H1 (cell line): ENCODE measurements at regions not wholly inside any gene's neighbourhood (a gene's known extent, or its start where the extent isn't known, plus 50 kb on each side); places are given as distances from the start of the nearest gene placed in this dataset.

ENCODE experiments used
- CTCF ChIA-PET: fragments of 300-600 bp; sonication (Branson Sonifier 250); formaldehyde crosslinking; loops from one replicate; lab custom pipeline; 2021; ENCODE audit not compliant: partially characterized antibody; lab: Charles Lee
- POLR2A ChIA-PET: fragments of 300-600 bp; sonication (Branson Sonifier 250); formaldehyde crosslinking; loops from one replicate; lab custom pipeline; 2021; ENCODE audit warnings: inconsistent platforms; ENCODE audit not compliant: partially characterized antibody; lab: Charles Lee
- DNase-seq, 2 experiments: peaks; one replicate each; pipeline versions ENCODE4 v3.0.0 to v3.0.0-alpha.2; 2010 to 2022; ENCODE audit warnings: low spot score in 2 of 2, low read depth in 1 of 2, mixed read lengths in 1 of 2
- FAIRE-seq: peaks from 2 replicates; lab custom pipeline; 2011; peaks lifted over from hg19 to GRCh38; lab: Jason Lieb, UNC
- H2AFZ ChIP-seq: 2 replicates; pipeline ENCODE4 v1.8.1; 2012; ENCODE audit warnings: low read length, inconsistent platforms
- H2AK5ac ChIP-seq: 2 replicates; pipeline ENCODE4 v1.6.1; 2013; ENCODE audit warnings: low read depth, low read length
- H2BK120ac ChIP-seq: replicated peaks from 2 replicates; pipeline ENCODE3; 2013; ENCODE audit warnings: low read depth, low read length, inconsistent platforms
- H2BK12ac ChIP-seq: 2 replicates; pipeline ENCODE4 v1.6.1; 2013; ENCODE audit warnings: low read depth, low read length
- H2BK15ac ChIP-seq: 2 replicates; pipeline ENCODE4 v1.6.1; 2013; ENCODE audit warnings: low read length
- H2BK20ac ChIP-seq: 2 replicates; pipeline ENCODE4 v1.6.1; 2013; ENCODE audit warnings: low read length
- H2BK5ac ChIP-seq: 2 replicates; pipeline ENCODE4 v1.6.1; 2013; ENCODE audit warnings: low read depth, low read length
- H3K14ac ChIP-seq: 2 replicates; pipeline ENCODE4 v1.6.1; 2013; ENCODE audit warnings: inconsistent platforms; ENCODE audit not compliant: insufficient read length
- H3K18ac ChIP-seq: 2 replicates; pipeline ENCODE4 v1.6.1; 2013; ENCODE audit warnings: low read length; ENCODE audit errors: extremely low read depth
- H3K23ac ChIP-seq: 2 replicates; pipeline ENCODE4 v1.6.1; 2013; ENCODE audit warnings: inconsistent platforms; ENCODE audit not compliant: insufficient read length
- H3K23me2 ChIP-seq: 2 replicates; pipeline ENCODE4 v1.6.1; 2013; ENCODE audit warnings: low read depth, low read length
- H3K27ac ChIP-seq: 2 replicates; pipeline ENCODE4 v1.6.1; 2011; ENCODE audit warnings: low read depth, low read length, inconsistent platforms
- H3K27me3 ChIP-seq, 4 experiments: replicated peaks in 1 of 4; 1 replicate in 1 of 4; 2 replicates in 3 of 4; pipeline versions ENCODE4 v1.6.1 to v1.8.1; 2011 to 2013; ENCODE audit warnings: low read length in 3 of 4, mild to moderate bottlenecking in 3 of 4, inconsistent platforms in 2 of 4, mixed read lengths in 2 of 4, moderate library complexity in 1 of 4; ENCODE audit not compliant: control insufficient read depth in 3 of 4, insufficient read depth in 3 of 4; ENCODE audit errors: extremely low read depth in 1 of 4
- H3K36me3 ChIP-seq, 4 experiments: 2 replicates each; pipeline versions ENCODE4 v1.6.1 to v1.8.1; 2011 to 2013; ENCODE audit warnings: mild to moderate bottlenecking in 4 of 4, low read length in 3 of 4, moderate library complexity in 2 of 4, control low read depth in 1 of 4, inconsistent platforms in 1 of 4; ENCODE audit not compliant: insufficient read depth in 4 of 4, control insufficient read depth in 2 of 4
- H3K4ac ChIP-seq: replicated peaks from 2 replicates; pipeline ENCODE3; 2013; ENCODE audit warnings: low read length, low read depth, mixed read lengths, inconsistent platforms; ENCODE audit not compliant: insufficient read length
- H3K4me1 ChIP-seq, 4 experiments: replicated peaks in 1 of 4; 1 replicate in 1 of 4; 2 replicates in 3 of 4; pipeline versions ENCODE4 v1.6.1 to v1.8.1; 2011 to 2013; ENCODE audit warnings: low read length in 3 of 4, inconsistent platforms in 2 of 4, mixed read lengths in 1 of 4; ENCODE audit not compliant: insufficient read depth in 4 of 4, control insufficient read depth in 3 of 4
- H3K4me2 ChIP-seq, 2 experiments: 2 replicates each; pipeline versions ENCODE4 v1.6.1 to v1.8.1; 2011 to 2013; ENCODE audit warnings: low read depth in 2 of 2, low read length in 2 of 2, control low read depth in 1 of 2, inconsistent platforms in 1 of 2, mild to moderate bottlenecking in 1 of 2; ENCODE audit not compliant: insufficient read depth in 1 of 2
- H3K4me3 ChIP-seq, 4 experiments: fragments of 200-600, 300-600 bp in 1 of 4; sonication (generic), shearing (Covaris generic), sonication (Bioruptor Twin) in 1 of 4; 2 replicates each; pipeline versions ENCODE4 v1.5.1 to v1.8.1; 2011 to 2016; ENCODE audit warnings: low read length in 4 of 4, low read depth in 3 of 4, control low read depth in 2 of 4, inconsistent platforms in 2 of 4, mild to moderate bottlenecking in 2 of 4, mixed read lengths in 1 of 4, moderate library complexity in 1 of 4; ENCODE audit not compliant: insufficient read depth in 2 of 4; ENCODE audit errors: extremely low read depth in 1 of 4
- H3K56ac ChIP-seq: replicated peaks from 2 replicates; pipeline ENCODE3; 2013; ENCODE audit warnings: low read depth, mild to moderate bottlenecking, mixed read lengths, low read length, inconsistent platforms; ENCODE audit not compliant: insufficient read length
- H3K79me1 ChIP-seq: 2 replicates; pipeline ENCODE4 v1.6.1; 2013; ENCODE audit warnings: low read depth, low read length, control low read depth
- H3K79me2 ChIP-seq, 2 experiments: 2 replicates each; pipeline versions ENCODE4 v1.6.1 to v1.8.1; 2012 to 2013; ENCODE audit warnings: low read length in 2 of 2, mild to moderate bottlenecking in 2 of 2, inconsistent platforms in 1 of 2; ENCODE audit not compliant: insufficient read depth in 2 of 2, control insufficient read depth in 1 of 2
- H3K9ac ChIP-seq, 4 experiments: replicated peaks in 1 of 4; 1 replicate in 1 of 4; 2 replicates in 3 of 4; pipeline versions ENCODE4 v1.6.1 to v1.8.1; 2011 to 2013; ENCODE audit warnings: low read depth in 3 of 4, low read length in 3 of 4, control low read depth in 2 of 4, mild to moderate bottlenecking in 2 of 4, moderate library complexity in 2 of 4, inconsistent platforms in 1 of 4; ENCODE audit errors: extremely low read depth in 1 of 4
- H3K9me3 ChIP-seq, 2 experiments: 2 replicates each; pipeline versions ENCODE4 v1.6.1 to v1.8.1; 2012 to 2013; ENCODE audit warnings: mild to moderate bottlenecking in 2 of 2, moderate library complexity in 2 of 2, control low read depth in 1 of 2, inconsistent platforms in 1 of 2, low read depth in 1 of 2, low read length in 1 of 2, mixed read lengths in 1 of 2; ENCODE audit not compliant: insufficient read depth in 2 of 2
- H4K20me1 ChIP-seq, 2 experiments: replicated peaks in 1 of 2; 2 replicates each; pipeline versions ENCODE3 to v1.8.1; 2011 to 2013; ENCODE audit warnings: inconsistent platforms in 2 of 2, low read length in 2 of 2, mild to moderate bottlenecking in 1 of 2; ENCODE audit not compliant: insufficient read depth in 2 of 2, control insufficient read depth in 1 of 2
- H4K5ac ChIP-seq: 2 replicates; pipeline ENCODE4 v1.6.1; 2013; ENCODE audit warnings: low read length, low read depth, mixed read lengths, inconsistent platforms; ENCODE audit not compliant: insufficient read length
- H4K8ac ChIP-seq: 2 replicates; pipeline ENCODE4 v1.8.0; 2013; ENCODE audit warnings: mild to moderate bottlenecking, moderate library complexity, low read length, inconsistent platforms; ENCODE audit not compliant: insufficient read depth; ENCODE audit errors: extremely low read depth
- H4K91ac ChIP-seq: replicated peaks from 2 replicates; pipeline ENCODE3; 2013; ENCODE audit warnings: low read length, mixed read lengths, inconsistent platforms; ENCODE audit not compliant: insufficient read length
- ASH2L ChIP-seq: fragments of 200-600, 300-600 bp; sonication (generic); IDR thresholded peaks from one replicate; pipeline ENCODE4 v1.7.1; 2017; ENCODE audit warnings: low read length
- BCL11A ChIP-seq, 2 experiments: IDR thresholded peaks; one replicate each; pipeline ENCODE4 v1.6.1; 2011; ENCODE audit warnings: low read depth in 2 of 2, low read length in 2 of 2, mild to moderate bottlenecking in 2 of 2
- CBX5 ChIP-seq: fragments of 300-800, 300-1000 bp; sonication (generic); IDR thresholded peaks from 2 replicates; pipeline ENCODE4 v1.7.1; 2016; ENCODE audit warnings: antibody characterized with exemption, low read length, low read depth
- EZH2 ChIP-seq: fragments of 200-600 bp; sonication (generic); IDR thresholded peaks from 2 replicates; pipeline ENCODE4 v1.7.1; 2012; ENCODE audit warnings: low read depth, mild to moderate bottlenecking, moderate library complexity, low read length, inconsistent platforms; ENCODE audit not compliant: severe bottlenecking
- KDM4A ChIP-seq: IDR thresholded peaks from one replicate; pipeline ENCODE4 v1.7.1; 2012; ENCODE audit warnings: low read depth, mild to moderate bottlenecking, moderate library complexity, low read length, inconsistent platforms; ENCODE audit not compliant: severe bottlenecking
- KDM5A ChIP-seq: fragments of 200-600 bp; IDR thresholded peaks from 2 replicates; pipeline ENCODE4 v1.7.1; 2012; ENCODE audit warnings: mild to moderate bottlenecking, low read length, inconsistent platforms, mixed read lengths
- RXRA ChIP-seq: IDR thresholded peaks from 2 replicates; pipeline ENCODE4 v1.6.1; 2011; ENCODE audit warnings: low read depth, mild to moderate bottlenecking, low read length, moderate library complexity; ENCODE audit not compliant: insufficient read depth
- TBP ChIP-seq: IDR thresholded peaks from 2 replicates; pipeline ENCODE4 v1.6.1; 2011; ENCODE audit warnings: low read depth, low read length, improper control_type of control experiment
- WGBS, 2 experiments: shearing (Covaris generic) in 1 of 2; methylation state at CpG; one replicate each; pipeline versions ENCODE4 v1.1.6 to v1.1.7; 2013 to 2015; ENCODE audit warnings: low lambda C conversion rate in 2 of 2, mixed read lengths in 2 of 2, inconsistent platforms in 1 of 2, low coverage in 1 of 2, missing lambda C conversion rate in 1 of 2; ENCODE audit not compliant: insufficient replicate concordance in 2 of 2, insufficient coverage in 1 of 2, insufficient read length in 1 of 2; ENCODE audit errors: extremely low coverage in 1 of 2, missing lambda C conversion rate in 1 of 2; 5-methylcytosine and 5-hydroxymethylcytosine counted together

DNA sequence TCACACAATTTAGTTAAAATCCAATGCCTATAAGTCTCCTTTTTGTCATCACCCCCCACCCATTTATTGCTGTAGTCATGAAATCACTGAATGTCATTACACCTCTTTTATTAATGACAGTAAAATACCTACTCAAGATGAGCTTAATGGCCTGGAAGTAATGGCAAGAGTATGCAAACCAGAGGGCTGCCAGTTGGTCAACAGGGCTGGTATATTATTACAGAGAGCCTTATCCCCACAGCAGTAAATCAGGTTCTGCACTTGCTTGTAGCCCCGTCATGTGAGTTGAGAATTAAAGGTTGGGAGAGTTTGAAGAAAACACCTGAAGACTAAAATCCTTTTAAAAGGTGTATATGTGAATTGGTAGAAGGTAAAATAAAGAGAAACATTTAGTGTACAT lies 372.4 kb downstream of the MAT2B start:
- no peak for DNase-seq
- no peak overlapping the region for H3K56ac ChIP-seq
- no peaks in the 10 kb centered on the region for H4K20me1 ChIP-seq
- no peak overlapping the region for H3K9ac ChIP-seq
- H2AFZ ChIP-seq, result no peak overlapping the region
- H4K8ac ChIP-seq, result no peak overlapping the region
- H3K4me1 ChIP-seq, result no peaks in the 10 kb centered on the region
- H2BK120ac ChIP-seq, result no peak overlapping the region
- no peaks in the 10 kb centered on the region for H3K27me3 ChIP-seq
- H3K14ac ChIP-seq, result no peak overlapping the region
- H3K9me3 ChIP-seq, result no peaks in the 10 kb centered on the region
- no peak for FAIRE-seq
- ChIA-PET POLR2A (no interaction called here), CTCF (no interaction called here)
- H2BK5ac ChIP-seq, result no peak overlapping the region
- no peak overlapping the region for H2BK20ac ChIP-seq
- 89% methylated on average over 1 of the region's 1 CpG; no CpG with 5 or more reads in 1 of the 2 experiments for WGBS, 2 experiments
- no peaks in the 10 kb centered on the region for H3K79me1 ChIP-seq
- H3K23me2 ChIP-seq, result no peaks in the 10 kb centered on the region
- H3K79me2 ChIP-seq, result no peaks in the 10 kb centered on the region
- no peak overlapping the region for H2AK5ac ChIP-seq
- H2BK15ac ChIP-seq, result no peak overlapping the region
- H3K4ac ChIP-seq, result no peak overlapping the region
- H3K23ac ChIP-seq, result no peak overlapping the region
- no peak overlapping the region for H3K4me3 ChIP-seq
- H4K91ac ChIP-seq, result no peak overlapping the region
- TF ChIP-seq EZH2, result no peak
- no peak for TF ChIP-seq KDM4A
- TF ChIP-seq TBP, result no peak
- no peak for TF ChIP-seq BCL11A (IDR thresholded peaks at IDR 0.05; ENCODE audit: low read depth in 2 of 2, low read length in 2 of 2)
- TF ChIP-seq CBX5, result no peak
- TF ChIP-seq RXRA, result no peak
- no peak for TF ChIP-seq ASH2L
- TF ChIP-seq KDM5A, result no peak
- H3K27ac ChIP-seq, result no peak overlapping the region
- H3K18ac ChIP-seq, result no peak overlapping the region
- no peaks in the 10 kb centered on the region for H3K36me3 ChIP-seq
- H3K4me2 ChIP-seq, result no peak overlapping the region
- H4K5ac ChIP-seq, result no peak overlapping the region
- no peak overlapping the region for H2BK12ac ChIP-seq
